ENCODE measurements at regions not wholly inside any gene's neighbourhood (a gene's known extent, or its start where the extent isn't known, plus 50 kb on each side); places are given as distances from the start of the nearest gene placed in this dataset.

DNA sequence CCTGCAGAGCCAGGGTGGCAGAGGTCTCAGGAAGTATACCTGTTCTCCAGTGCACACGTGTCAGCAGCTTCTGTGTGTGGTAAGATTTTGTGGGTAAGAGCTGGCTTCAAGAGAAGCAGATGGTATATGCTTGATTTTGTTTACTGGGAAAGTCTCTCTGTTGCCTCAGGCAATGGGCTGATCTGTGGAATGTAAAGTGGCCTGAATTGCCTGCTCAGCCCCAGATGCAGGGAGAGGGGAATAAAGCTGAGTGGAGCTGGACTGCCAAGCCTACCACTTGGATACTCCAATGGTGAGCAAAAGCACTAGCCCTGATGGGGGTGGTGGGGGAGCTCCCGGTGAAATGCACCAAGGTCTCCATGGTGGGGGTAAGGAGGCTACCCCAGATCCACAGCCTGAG is 156.1 kb downstream of the WDR11 start:
- TF ChIP-seq, protein P1, sequence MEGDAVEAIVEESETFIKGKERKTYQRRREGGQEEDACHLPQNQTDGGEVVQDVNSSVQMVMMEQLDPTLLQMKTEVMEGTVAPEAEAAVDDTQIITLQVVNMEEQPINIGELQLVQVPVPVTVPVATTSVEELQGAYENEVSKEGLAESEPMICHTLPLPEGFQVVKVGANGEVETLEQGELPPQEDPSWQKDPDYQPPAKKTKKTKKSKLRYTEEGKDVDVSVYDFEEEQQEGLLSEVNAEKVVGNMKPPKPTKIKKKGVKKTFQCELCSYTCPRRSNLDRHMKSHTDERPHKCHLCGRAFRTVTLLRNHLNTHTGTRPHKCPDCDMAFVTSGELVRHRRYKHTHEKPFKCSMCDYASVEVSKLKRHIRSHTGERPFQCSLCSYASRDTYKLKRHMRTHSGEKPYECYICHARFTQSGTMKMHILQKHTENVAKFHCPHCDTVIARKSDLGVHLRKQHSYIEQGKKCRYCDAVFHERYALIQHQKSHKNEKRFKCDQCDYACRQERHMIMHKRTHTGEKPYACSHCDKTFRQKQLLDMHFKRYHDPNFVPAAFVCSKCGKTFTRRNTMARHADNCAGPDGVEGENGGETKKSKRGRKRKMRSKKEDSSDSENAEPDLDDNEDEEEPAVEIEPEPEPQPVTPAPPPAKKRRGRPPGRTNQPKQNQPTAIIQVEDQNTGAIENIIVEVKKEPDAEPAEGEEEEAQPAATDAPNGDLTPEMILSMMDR (IDR thresholded peaks at IDR 0.05), result no peak
- intact Hi-C loops (cut with micrococcal nuclease), result no loop called here
- no peaks in the 10 kb centered on the region for H3K4me1 Mint-ChIP-seq
- H3K27ac Mint-ChIP-seq, result no peak overlapping the region
- H3K27me3 Mint-ChIP-seq, result peaks cover 5% of the 10 kb centered on the region
- no peak for DNase-seq
- CTCF ChIA-PET, result no interaction called here
- H3K4me3 Mint-ChIP-seq, result no peak overlapping the region
- peaks cover 33% of the 10 kb centered on the region for H3K9me3 Mint-ChIP-seq
- no peak for ATAC-seq (ENCODE audit: low read depth)
- POLR2A ChIA-PET, result no interaction called here
- H3K36me3 Mint-ChIP-seq (ENCODE audit: low read depth), result no peaks in the 10 kb centered on the region

GRCh38 chr10:121015916-121016315 is 164.8 kb downstream of the WDR11 start:
- Mint-ChIP-seq H3K4me1 (no peaks in the 10 kb centered on the region), H3K27me3 (peaks cover 3% of the 10 kb centered on the region), H3K9me3 (peaks cover 13% of the 10 kb centered on the region), H3K27ac (no peak overlapping the region), H3K4me3 (no peak overlapping the region), H3K36me3 (ENCODE audit: low read depth) (no peaks in the 10 kb centered on the region)
- ATAC-seq (ENCODE audit: low read depth) (no peak), DNase-seq (no peak)
- ChIA-PET CTCF (no interaction called here), POLR2A (no interaction called here)
- intact Hi-C loops (cut with micrococcal nuclease), result no loop called here
- TF ChIP-seq, protein P1 (IDR thresholded peaks at IDR 0.05), result no peak

GRCh38 chr10:121024905-121025584 is 173.9 kb downstream of the WDR11 start:
- ChIA-PET CTCF (no interaction called here), POLR2A (no interaction called here)
- Mint-ChIP-seq H3K9me3 (no peaks in the 10 kb centered on the region), H3K27ac (no peak overlapping the region), H3K27me3 (no peaks in the 10 kb centered on the region), H3K4me1 (no peaks in the 10 kb centered on the region), H3K36me3 (ENCODE audit: low read depth) (no peaks in the 10 kb centered on the region), H3K4me3 (no peak overlapping the region)
- TF ChIP-seq, protein P1 (IDR thresholded peaks at IDR 0.05), result no peak
- no peak for ATAC-seq (ENCODE audit: low read depth)
- intact Hi-C loops (cut with micrococcal nuclease), result no loop called here
- no peak for DNase-seq

DNA sequence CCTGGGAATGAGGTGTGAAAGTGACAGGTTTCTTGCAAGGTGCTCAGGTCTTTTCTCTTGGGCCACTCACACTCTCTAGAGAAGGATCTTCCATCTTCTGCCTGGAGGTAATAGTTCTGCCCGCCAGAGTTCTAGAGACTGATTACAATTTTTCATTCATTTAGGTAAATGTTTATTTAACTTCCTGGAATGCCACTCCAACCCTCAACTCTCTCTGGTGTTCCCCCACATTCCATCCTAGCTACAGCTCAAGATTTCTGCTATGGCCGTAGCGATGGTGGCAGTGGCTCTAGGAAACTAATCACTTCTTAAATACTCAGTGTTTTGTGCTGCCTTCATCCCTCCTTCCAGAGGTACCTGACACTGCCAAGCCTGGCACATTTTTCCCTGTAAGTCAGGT is 174.6 kb downstream of the WDR11 start:
- H3K9me3 Mint-ChIP-seq, result no peaks in the 10 kb centered on the region

GRCh38 chr10:121027371-121027770 is 176.2 kb downstream of the WDR11 start:
- POLR2A ChIA-PET, result no interaction called here

More for the DNA sequence above, 174.6 kb downstream of the WDR11 start:
- no peak for ATAC-seq (ENCODE audit: low read depth)
- Mint-ChIP-seq H3K27ac (no peak overlapping the region), H3K4me3 (no peak overlapping the region), H3K4me1 (no peaks in the 10 kb centered on the region), H3K36me3 (ENCODE audit: low read depth) (no peaks in the 10 kb centered on the region), H3K27me3 (no peaks in the 10 kb centered on the region)
- DNase-seq, result no peak
- ChIA-PET CTCF (no interaction called here), POLR2A (no interaction called here)
- TF ChIP-seq, protein P1 (IDR thresholded peaks at IDR 0.05), result no peak
- intact Hi-C loops (cut with micrococcal nuclease), result no loop called here

More at GRCh38 chr10:121027371-121027770, 176.2 kb downstream of the WDR11 start:
- no peaks in the 10 kb centered on the region for H3K36me3 Mint-ChIP-seq (ENCODE audit: low read depth)
- intact Hi-C loops (cut with micrococcal nuclease), result no loop called here
- ATAC-seq (ENCODE audit: low read depth), result no peak
- no peak for DNase-seq
- no peak overlapping the region for H3K4me3 Mint-ChIP-seq
- H3K9me3 Mint-ChIP-seq, result no peaks in the 10 kb centered on the region
- CTCF ChIA-PET, result no interaction called here
- no peak overlapping the region for H3K27ac Mint-ChIP-seq
- no peaks in the 10 kb centered on the region for H3K27me3 Mint-ChIP-seq
- TF ChIP-seq, protein P1 (IDR thresholded peaks at IDR 0.05), result no peak
- no peaks in the 10 kb centered on the region for H3K4me1 Mint-ChIP-seq
